Choroid plexus epithelial cell (primary cell): ENCODE measurements at regions not wholly inside any gene's neighbourhood (a gene's known extent, or its start where the extent isn't known, plus 50 kb on each side); places are given as distances from the start of the nearest gene placed in this dataset.

Experiments used
- DNase-seq: peaks from one replicate; pipeline ENCODE4 v3.0.0-alpha.2; 2010; ENCODE audit warnings: low read depth
- H3K4me3 ChIP-seq: 2 replicates; pipeline ENCODE4 v1.5.1; 2011; ENCODE audit warnings: low read depth, mild to moderate bottlenecking, control low read depth, low read length, moderate library complexity
- TF ChIP-seq, protein P1 (sequence below): conservative IDR thresholded peaks from 2 replicates; pipeline ENCODE4 v1.5.1; 2011; ENCODE audit warnings: low read depth, mild to moderate bottlenecking, control low read depth, inconsistent platforms, low read length, moderate library complexity

DNA sequence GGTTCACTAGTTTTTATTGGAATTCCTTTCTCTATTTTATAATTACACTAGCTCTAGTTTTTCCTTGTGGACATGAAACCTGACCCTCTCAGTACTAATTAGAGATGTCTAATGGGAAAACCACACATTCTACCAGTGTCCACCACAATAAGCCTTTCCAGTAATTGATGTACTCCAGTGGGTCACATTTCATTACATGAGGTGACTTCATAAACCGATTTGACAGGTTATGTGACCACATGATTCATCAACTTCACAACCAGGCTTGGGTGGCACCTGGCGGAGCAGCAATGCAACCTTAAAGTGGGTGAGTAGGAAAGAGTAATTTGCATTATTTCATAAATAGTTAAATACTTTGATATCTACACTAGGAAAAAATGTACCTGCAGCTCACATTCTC, 284.2 kb upstream of the ADAMTS16 start:
- no peak overlapping the region for H3K4me3 ChIP-seq
- no peak for DNase-seq
- TF ChIP-seq, protein P1, sequence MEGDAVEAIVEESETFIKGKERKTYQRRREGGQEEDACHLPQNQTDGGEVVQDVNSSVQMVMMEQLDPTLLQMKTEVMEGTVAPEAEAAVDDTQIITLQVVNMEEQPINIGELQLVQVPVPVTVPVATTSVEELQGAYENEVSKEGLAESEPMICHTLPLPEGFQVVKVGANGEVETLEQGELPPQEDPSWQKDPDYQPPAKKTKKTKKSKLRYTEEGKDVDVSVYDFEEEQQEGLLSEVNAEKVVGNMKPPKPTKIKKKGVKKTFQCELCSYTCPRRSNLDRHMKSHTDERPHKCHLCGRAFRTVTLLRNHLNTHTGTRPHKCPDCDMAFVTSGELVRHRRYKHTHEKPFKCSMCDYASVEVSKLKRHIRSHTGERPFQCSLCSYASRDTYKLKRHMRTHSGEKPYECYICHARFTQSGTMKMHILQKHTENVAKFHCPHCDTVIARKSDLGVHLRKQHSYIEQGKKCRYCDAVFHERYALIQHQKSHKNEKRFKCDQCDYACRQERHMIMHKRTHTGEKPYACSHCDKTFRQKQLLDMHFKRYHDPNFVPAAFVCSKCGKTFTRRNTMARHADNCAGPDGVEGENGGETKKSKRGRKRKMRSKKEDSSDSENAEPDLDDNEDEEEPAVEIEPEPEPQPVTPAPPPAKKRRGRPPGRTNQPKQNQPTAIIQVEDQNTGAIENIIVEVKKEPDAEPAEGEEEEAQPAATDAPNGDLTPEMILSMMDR: no peak

DNA sequence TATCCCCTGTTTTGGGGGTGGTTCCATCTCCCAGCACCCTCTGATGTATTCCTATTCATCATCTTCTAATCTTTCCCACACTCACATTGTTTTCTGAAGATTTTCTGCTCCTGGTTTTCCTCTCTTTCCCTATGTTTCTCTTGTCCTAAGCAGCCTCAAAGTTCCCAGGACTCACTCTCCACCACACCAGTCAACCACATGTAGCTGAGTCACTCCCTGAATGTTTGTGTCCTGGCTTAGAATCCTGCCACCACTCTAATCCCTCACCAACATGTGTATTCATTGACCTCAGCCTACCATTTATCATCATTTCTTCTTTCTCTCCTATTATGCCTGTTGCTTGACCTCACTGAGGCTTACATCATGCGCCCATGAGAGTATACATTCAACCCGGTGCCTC, 282.4 kb upstream of the ADAMTS16 start:
- no peak for DNase-seq
- TF ChIP-seq, protein P1: no peak
- no peak overlapping the region for H3K4me3 ChIP-seq

DNA sequence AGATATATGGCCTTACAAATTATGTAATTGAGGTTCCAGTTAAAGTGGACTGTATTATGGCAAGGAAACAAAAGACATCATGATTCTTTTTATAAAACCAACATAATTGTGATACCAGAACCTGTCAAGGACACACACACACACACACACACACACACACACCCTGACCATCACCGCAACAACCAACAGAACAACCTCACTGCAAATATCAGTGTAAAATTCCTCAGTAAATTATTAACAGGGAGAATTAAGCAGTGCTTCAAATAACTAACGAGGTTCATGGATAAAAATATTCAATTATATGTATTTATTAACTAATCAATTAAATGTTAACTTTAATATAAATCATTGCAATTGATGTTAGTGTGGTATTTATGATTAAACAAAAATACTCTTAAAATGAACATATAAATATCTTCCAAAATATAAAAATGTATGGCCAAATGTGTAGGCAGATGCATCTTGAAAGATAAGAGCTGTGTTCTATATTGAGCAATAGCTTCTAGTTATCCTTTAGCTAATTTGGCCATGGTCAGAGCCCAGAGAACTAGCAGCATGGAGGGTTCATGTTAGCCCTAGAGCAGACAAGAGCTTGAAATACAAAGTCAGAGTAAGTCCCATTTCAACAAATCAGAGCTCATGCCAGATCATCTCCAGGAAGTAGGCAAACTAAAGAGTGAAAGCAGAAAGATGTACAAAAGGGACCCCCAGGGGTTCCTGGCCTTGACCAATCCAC, 280.5 kb upstream of the ADAMTS16 start:
- H3K4me3 ChIP-seq: no peak overlapping the region
- TF ChIP-seq, protein P1: no peak
- no peak for DNase-seq

DNA sequence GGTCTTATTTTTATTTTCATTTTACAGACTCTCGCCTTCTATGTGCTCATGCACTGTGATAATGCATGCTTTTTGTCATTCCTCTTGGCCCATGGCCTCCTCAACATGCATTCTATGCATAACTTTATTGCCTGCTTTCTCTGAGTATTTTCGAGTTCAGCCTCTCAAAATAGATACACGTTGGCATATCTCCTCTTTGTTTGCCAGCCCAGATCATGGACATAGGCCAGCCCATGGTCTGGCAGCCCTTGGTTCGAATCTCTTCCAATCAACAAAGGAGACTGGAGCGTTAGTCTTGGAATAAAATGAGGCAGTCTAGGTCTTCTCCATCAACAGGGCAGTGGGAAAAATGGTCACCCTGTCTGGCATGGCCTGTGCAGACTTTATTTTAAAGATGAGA, 279.5 kb upstream of the ADAMTS16 start:
- TF ChIP-seq, protein P1: no peak
- DNase-seq: no peak
- H3K4me3 ChIP-seq: no peak overlapping the region

DNA sequence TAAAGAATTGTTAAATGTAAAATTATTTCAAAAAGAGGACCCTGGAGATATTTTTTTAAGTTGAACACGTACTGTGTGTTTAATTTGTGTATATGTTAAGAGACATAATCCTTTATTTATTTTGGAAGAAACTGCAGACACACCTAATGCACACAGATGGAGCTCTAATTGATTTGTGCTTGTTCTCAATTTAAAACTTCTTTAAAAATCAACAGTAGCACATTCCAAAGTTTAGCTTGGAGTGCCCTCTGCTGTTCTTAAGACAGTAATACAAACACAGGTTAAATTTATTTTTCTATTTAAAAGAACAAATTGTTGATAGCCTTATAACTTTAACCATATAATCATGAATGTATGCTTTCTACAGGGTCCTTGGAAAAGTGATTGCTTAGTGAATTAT, 277.6 kb upstream of the ADAMTS16 start:
- TF ChIP-seq, protein P1: peak; percentile 61
- DNase-seq: peak; percentile 72
- H3K4me3 ChIP-seq: no peak overlapping the region

DNA sequence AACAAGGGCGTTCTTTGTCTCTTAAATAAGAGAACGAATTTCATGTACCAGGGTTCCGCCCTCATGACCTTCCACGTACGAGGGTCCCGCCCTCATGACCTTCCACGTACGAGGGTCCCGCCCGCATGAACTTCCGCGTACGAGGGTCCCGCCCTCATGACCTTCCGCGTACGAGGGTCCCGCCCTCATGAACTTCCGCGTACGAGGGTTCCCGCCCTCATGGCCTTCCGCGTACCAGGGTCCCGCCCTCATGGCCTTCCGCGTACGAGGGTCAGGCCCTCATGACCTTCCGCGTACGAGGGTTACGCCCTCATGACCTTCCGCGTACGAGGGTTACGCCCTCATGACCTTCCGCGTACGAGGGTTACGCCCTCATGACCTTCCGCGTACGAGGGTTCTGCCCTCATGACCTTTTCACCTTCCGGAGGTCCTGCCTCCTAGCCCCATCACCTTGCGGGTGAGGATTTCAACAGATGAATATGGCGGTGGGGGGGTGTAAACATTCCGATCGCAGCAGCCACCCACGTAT, 273.9 kb upstream of the ADAMTS16 start:
- H3K4me3 ChIP-seq: no peak overlapping the region
- TF ChIP-seq, protein P1: no peak
- DNase-seq: no peak

DNA sequence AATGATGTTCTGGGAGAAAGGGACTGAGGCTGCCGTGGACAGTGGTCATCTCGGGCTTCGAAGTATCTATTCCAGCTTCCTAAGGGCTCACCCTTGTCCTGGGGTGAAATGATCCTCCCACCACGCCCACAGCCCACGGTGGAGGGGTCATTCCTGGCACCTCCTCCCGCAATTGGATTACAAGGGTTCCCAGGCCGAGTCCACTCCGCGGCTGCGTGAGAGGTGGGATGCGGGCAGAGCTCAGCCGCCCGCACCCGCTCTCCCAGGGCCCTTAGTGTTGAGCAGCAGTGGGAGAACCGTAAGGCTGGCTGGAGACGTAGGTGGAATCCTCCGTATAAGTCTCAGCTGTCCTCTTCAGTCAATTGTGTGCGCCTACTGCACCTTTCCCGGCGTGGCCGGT, 273.3 kb upstream of the ADAMTS16 start:
- no peak overlapping the region for H3K4me3 ChIP-seq
- DNase-seq: no peak
- TF ChIP-seq, protein P1: no peak
